Kidney glomerular epithelial cell (primary cell): ENCODE measurements at regions not wholly inside any gene's neighbourhood (a gene's known extent, or its start where the extent isn't known, plus 50 kb on each side); places are given as distances from the start of the nearest gene placed in this dataset.
"Not testable (repeated sequence)": the region's sequence is repeated elsewhere in the genome, so short reads cannot be mapped to it uniquely, and the experiment has no call there.

Experiments used
- DNase-seq: peaks from one replicate; lab custom pipeline; 2025; lab: John Stamatoyannopoulos, UW

- DNase-seq = no peak
Measured at GRCh38 chr11:87970762-87971161, 204.5 kb downstream of the RAB38 start.

- no peak for DNase-seq
Measured at GRCh38 chr11:87967459-87967858, 207.8 kb downstream of the RAB38 start.

GRCh38 chr11:87966694-87967093, 208.5 kb downstream of the RAB38 start:
- DNase-seq = no peak

- no peak for DNase-seq
Measured at GRCh38 chr11:87966216-87966615, 209.0 kb downstream of the RAB38 start.

GRCh38 chr11:87961606-87962005, 213.6 kb downstream of the RAB38 start:
- DNase-seq = no peak

GRCh38 chr11:87957961-87958360, 217.3 kb downstream of the RAB38 start:
- DNase-seq = no peak

- no peak for DNase-seq
Measured at GRCh38 chr11:87954476-87954875, 220.8 kb downstream of the RAB38 start.

- DNase-seq = no peak
Measured at GRCh38 chr11:87942786-87943185, 232.5 kb downstream of the RAB38 start.

- no peak for DNase-seq
Measured at GRCh38 chr11:87934182-87934581, 241.1 kb downstream of the RAB38 start.

GRCh38 chr11:87926250-87926970, 248.8 kb downstream of the RAB38 start:
- DNase-seq = no peak

GRCh38 chr11:87924125-87924524, 251.1 kb downstream of the RAB38 start:
- no peak for DNase-seq

- DNase-seq = no peak
Measured at GRCh38 chr11:87917111-87917510, 258.1 kb downstream of the RAB38 start.

GRCh38 chr11:87909178-87909577, 266.1 kb downstream of the RAB38 start:
- no peak for DNase-seq

GRCh38 chr11:87908086-87908485, 267.2 kb downstream of the RAB38 start:
- no peak for DNase-seq

- no peak for DNase-seq
Measured at GRCh38 chr11:87903345-87903744, 271.9 kb downstream of the RAB38 start.

- no peak for DNase-seq
Measured at GRCh38 chr11:87901341-87901740, 273.9 kb downstream of the RAB38 start.

GRCh38 chr11:87897921-87898320, 277.3 kb downstream of the RAB38 start:
- no peak for DNase-seq

GRCh38 chr11:87897071-87897470, 278.2 kb downstream of the RAB38 start:
- DNase-seq = no peak

- no peak for DNase-seq
Measured at GRCh38 chr11:87894961-87895360, 280.3 kb downstream of the RAB38 start.

- DNase-seq = no peak
Measured at GRCh38 chr11:87892291-87892690, 283.0 kb downstream of the RAB38 start.

- no peak for DNase-seq
Measured at GRCh38 chr11:87889126-87889525, 286.1 kb downstream of the RAB38 start.

- DNase-seq = not testable (repeated sequence)
Measured at GRCh38 chr11:87885084-87885483, 290.2 kb downstream of the RAB38 start.

- no peak for DNase-seq
Measured at GRCh38 chr11:87879118-87879517, 296.1 kb downstream of the RAB38 start.

GRCh38 chr11:87878373-87878825, 296.8 kb downstream of the RAB38 start:
- DNase-seq = peak; percentile 33
